AG09309 (cell line): ENCODE measurements at regions not wholly inside any gene's neighbourhood (a gene's known extent, or its start where the extent isn't known, plus 50 kb on each side); places are given as distances from the start of the nearest gene placed in this dataset.

Source experiments
- DNase-seq: peaks from one replicate; pipeline ENCODE4 v3.0.0-alpha.2; 2010; ENCODE audit warnings: low read depth
- H3K4me3 ChIP-seq: 2 replicates; pipeline ENCODE4 v1.5.1; 2011; ENCODE audit warnings: mild to moderate bottlenecking, low read depth, low read length, moderate library complexity; ENCODE audit not compliant: control insufficient read depth
- TF ChIP-seq, protein P1 (sequence below): IDR thresholded peaks from 2 replicates; pipeline ENCODE4 v1.5.1; 2011; ENCODE audit warnings: mild to moderate bottlenecking, low read depth, low read length, inconsistent platforms; ENCODE audit not compliant: insufficient read depth, control insufficient read depth; ENCODE audit errors: missing control alignments

- no peak overlapping the region for H3K4me3 ChIP-seq
- TF ChIP-seq, protein P1, sequence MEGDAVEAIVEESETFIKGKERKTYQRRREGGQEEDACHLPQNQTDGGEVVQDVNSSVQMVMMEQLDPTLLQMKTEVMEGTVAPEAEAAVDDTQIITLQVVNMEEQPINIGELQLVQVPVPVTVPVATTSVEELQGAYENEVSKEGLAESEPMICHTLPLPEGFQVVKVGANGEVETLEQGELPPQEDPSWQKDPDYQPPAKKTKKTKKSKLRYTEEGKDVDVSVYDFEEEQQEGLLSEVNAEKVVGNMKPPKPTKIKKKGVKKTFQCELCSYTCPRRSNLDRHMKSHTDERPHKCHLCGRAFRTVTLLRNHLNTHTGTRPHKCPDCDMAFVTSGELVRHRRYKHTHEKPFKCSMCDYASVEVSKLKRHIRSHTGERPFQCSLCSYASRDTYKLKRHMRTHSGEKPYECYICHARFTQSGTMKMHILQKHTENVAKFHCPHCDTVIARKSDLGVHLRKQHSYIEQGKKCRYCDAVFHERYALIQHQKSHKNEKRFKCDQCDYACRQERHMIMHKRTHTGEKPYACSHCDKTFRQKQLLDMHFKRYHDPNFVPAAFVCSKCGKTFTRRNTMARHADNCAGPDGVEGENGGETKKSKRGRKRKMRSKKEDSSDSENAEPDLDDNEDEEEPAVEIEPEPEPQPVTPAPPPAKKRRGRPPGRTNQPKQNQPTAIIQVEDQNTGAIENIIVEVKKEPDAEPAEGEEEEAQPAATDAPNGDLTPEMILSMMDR, result no peak
- no peak for DNase-seq
Observed at GRCh38 chr2:235378246-235378645, 115.6 kb upstream of the AGAP1 start.

DNA sequence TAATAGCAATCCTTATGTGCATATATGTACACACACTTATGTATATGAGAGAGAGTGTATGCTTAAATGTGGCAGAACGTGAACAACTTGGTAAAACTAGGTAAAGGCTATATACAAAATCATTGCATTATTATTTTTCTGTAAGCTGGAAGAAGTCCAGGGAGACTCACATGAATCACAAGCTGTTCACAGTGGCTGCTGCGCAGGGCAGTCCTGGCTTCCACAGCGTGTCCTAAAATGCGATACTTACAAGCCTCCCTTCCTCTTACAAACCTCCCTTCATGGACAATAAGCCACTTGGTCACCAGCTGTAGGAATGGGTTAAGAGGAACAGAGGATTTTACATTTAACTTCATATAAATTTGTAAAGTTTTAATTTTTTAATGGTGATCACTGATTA lies 114.9 kb upstream of the AGAP1 start:
- TF ChIP-seq, protein P1, result no peak
- DNase-seq, result no peak
- no peak overlapping the region for H3K4me3 ChIP-seq

DNA sequence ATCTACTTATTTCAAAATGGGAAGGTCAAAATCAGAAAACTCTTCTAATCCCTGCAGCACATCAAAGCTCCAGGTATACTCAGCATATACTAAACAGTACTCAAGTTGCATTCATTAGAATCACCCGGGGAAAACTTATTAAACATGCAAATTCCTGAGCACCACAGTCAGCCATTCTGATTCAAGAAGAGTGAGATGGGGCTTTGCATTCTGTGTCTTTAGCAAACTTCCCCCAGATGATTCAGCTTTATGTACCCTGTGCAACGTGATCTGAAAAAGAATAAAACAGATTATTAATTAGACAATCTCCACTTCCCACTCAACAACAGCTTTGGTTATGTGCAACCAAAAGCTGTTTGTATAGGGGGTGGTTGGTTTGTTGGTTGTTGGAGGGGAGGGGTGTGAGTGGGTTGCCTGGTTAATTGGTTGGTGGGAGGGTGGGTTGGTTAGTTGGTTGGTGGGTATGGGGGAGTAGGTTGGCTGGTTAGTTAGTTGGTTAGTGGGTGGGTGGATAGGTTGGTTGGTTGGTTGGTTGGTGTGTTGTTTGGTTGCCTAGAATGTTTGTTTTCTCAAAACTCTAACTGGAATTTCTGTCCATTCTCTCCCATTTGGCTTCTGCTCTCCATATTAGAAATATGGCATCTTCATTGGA lies 112.5 kb upstream of the AGAP1 start:
- DNase-seq, result no peak
- H3K4me3 ChIP-seq, result no peak overlapping the region
- TF ChIP-seq, protein P1, result no peak

GRCh38 chr2:235382179-235382578 lies 111.7 kb upstream of the AGAP1 start:
- DNase-seq, result no peak
- TF ChIP-seq, protein P1, result no peak
- H3K4me3 ChIP-seq, result no peak overlapping the region

GRCh38 chr2:235382601-235383000 lies 111.2 kb upstream of the AGAP1 start:
- no peak for DNase-seq
- no peak overlapping the region for H3K4me3 ChIP-seq
- TF ChIP-seq, protein P1, result no peak

GRCh38 chr2:235383272-235383843 lies 110.5 kb upstream of the AGAP1 start:
- H3K4me3 ChIP-seq, result no peak overlapping the region
- no peak for DNase-seq
- TF ChIP-seq, protein P1, result no peak
